ENCODE measurements at regions not wholly inside any gene's neighbourhood (a gene's known extent, or its start where the extent isn't known, plus 50 kb on each side); places are given as distances from the start of the nearest gene placed in this dataset.

GRCh38 chr10:53749439-53749838 lies 976.9 kb upstream of the MBL2 start:
- DNase-seq: no peak

GRCh38 chr10:53748319-53748718 lies 975.7 kb upstream of the MBL2 start:
- DNase-seq: no peak

GRCh38 chr10:53744746-53745145 lies 972.2 kb upstream of the MBL2 start:
- DNase-seq: no peak

- DNase-seq: no peak
Measured at GRCh38 chr10:53744176-53744575, 971.6 kb upstream of the MBL2 start.

- no peak for DNase-seq
Measured at GRCh38 chr10:53737132-53737531, 964.5 kb upstream of the MBL2 start.

- DNase-seq: no peak
Measured at GRCh38 chr10:53726921-53727320, 954.3 kb upstream of the MBL2 start.

GRCh38 chr10:53724581-53724980 lies 952.0 kb upstream of the MBL2 start:
- DNase-seq: no peak

- DNase-seq: no peak
Measured at GRCh38 chr10:53719658-53720057, 947.1 kb upstream of the MBL2 start.

- DNase-seq: no peak
Measured at GRCh38 chr10:53716156-53716555, 943.6 kb upstream of the MBL2 start.

- DNase-seq: no peak
Measured at GRCh38 chr10:53713431-53713830, 940.8 kb upstream of the MBL2 start.

GRCh38 chr10:53702489-53702888 lies 929.9 kb upstream of the MBL2 start:
- DNase-seq: no peak

- no peak for DNase-seq
Measured at GRCh38 chr10:53701213-53701612, 928.6 kb upstream of the MBL2 start.

- DNase-seq: no peak
Measured at GRCh38 chr10:53700278-53700677, 927.7 kb upstream of the MBL2 start.

- no peak for DNase-seq
Measured at GRCh38 chr10:53699684-53700083, 927.1 kb upstream of the MBL2 start.

- DNase-seq: no peak
Measured at GRCh38 chr10:53699231-53699630, 926.6 kb upstream of the MBL2 start.

GRCh38 chr10:53697038-53697437 lies 924.5 kb upstream of the MBL2 start:
- DNase-seq: no peak

- no peak for DNase-seq
Measured at GRCh38 chr10:53690524-53691240, 918.1 kb upstream of the MBL2 start.

GRCh38 chr10:53687800-53688199 lies 915.2 kb upstream of the MBL2 start:
- no peak for DNase-seq

GRCh38 chr10:53682885-53683284 lies 910.3 kb upstream of the MBL2 start:
- DNase-seq: no peak

GRCh38 chr10:53682458-53682857 lies 909.9 kb upstream of the MBL2 start:
- DNase-seq: no peak

GRCh38 chr10:53679666-53680065 lies 907.1 kb upstream of the MBL2 start:
- DNase-seq: no peak

GRCh38 chr10:53675177-53675576 lies 902.6 kb upstream of the MBL2 start:
- no peak for DNase-seq

- DNase-seq: no peak
Measured at GRCh38 chr10:53667063-53667462, 894.5 kb upstream of the MBL2 start.

GRCh38 chr10:53664282-53665019 lies 891.9 kb upstream of the MBL2 start:
- no peak for DNase-seq

GRCh38 chr10:53650794-53651193 lies 878.2 kb upstream of the MBL2 start:
- no peak for DNase-seq
